GM21528 (cell line): ENCODE measurements at regions not wholly inside any gene's neighbourhood (a gene's known extent, or its start where the extent isn't known, plus 50 kb on each side); places are given as distances from the start of the nearest gene placed in this dataset.

ENCODE experiments used
- ATAC-seq: cut with Tn5 transposase; IDR thresholded peaks from one replicate; pipeline ENCODE4 v1.9.1; 2021; ENCODE audit warnings: mild to moderate bottlenecking, moderate library complexity; ENCODE audit not compliant: unreplicated experiment, low FRiP score

DNA sequence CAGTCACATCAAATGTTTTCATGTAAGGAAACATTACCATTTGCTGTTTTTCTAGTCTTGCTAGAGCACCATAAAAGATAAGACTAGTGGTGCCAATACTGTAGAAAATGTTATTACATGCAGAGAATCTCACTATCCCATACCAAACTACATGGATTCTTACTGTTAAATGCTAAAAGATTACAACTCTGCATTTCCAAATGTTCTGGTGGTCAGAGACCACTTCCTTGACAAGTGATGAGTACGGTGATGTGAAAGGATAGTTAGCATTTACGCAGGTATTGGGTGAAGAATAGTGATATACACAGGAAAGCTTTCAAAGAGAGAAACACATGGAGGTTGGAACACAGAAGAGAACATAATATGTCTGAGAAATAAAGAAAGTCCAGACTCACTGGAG lies 98.2 kb downstream of the GGTLC2 start:
- ATAC-seq = no peak

DNA sequence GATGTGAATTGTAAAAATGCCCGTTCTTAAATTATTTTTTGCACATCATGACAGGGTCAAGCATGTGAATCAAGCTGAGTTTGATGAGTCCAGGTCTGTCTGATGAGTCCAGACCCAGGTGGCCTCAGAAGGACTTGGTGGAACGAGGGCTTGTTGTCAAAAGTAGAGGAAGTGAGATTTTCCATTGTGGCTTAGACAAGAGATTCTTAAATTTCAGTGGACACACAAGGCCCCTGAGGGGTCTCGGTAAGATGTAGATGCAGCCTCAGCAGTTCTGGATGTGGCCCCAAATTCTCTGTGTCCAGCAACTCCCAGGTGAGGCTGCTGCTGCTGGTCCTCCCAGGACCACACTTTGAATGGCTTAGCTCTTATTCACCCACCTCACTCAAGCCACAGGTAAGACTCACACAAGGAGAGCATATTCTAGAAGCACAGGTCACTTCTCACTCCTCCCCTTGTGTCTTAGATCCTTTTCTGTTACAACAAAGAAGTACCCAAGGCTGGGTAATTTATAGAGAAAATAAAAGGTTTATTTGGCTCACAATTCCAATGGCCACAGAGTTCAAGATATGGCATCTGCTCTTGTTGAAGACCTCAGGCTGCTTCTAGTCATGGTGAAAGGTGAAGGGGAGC lies 98.8 kb downstream of the GGTLC2 start:
- no peak for ATAC-seq

DNA sequence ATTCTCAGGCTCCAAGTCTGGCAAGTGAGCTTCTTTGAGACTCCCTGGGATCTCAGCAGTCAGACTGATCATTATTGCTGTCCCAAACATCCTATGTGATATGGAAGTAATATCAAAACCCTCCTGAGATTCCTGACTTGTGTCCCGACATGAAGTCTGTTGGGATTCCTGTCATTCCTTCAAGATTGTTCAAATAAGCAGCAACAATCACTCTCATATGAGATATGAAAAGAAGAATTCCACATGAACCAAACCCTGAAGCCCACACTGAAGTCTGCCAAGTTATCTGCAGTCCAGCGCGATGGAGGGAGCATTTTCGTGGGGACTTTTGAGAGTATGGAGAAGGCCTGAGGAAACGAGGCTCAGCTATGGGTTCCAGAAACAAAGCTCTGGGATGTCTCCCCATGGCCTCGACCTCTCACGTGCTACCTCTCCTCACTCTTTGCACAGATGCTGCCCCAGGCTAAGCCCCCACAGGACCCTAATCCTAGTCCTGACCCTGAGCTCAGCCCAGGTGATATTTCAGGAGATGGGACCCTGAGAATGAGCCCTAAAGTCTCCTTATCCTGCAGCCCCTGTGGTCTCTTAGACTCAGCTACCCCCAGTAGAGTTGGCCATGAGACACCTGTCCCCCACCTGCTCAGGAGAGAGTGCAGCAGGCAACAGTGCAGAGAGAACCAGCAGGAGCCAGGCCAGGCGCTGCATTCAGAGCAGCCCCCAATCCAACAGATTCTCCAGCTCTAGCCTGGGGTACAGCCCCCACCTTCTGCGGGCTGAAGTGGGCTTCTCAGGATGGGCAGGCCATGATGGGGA lies 100.2 kb downstream of the GGTLC2 start:
- ATAC-seq = no peak

- no peak for ATAC-seq
Measured at GRCh38 chr22:22745225-22746060, 101.0 kb downstream of the GGTLC2 start.

GRCh38 chr22:22746061-22746962 lies 101.9 kb downstream of the GGTLC2 start:
- ATAC-seq = no peak

DNA sequence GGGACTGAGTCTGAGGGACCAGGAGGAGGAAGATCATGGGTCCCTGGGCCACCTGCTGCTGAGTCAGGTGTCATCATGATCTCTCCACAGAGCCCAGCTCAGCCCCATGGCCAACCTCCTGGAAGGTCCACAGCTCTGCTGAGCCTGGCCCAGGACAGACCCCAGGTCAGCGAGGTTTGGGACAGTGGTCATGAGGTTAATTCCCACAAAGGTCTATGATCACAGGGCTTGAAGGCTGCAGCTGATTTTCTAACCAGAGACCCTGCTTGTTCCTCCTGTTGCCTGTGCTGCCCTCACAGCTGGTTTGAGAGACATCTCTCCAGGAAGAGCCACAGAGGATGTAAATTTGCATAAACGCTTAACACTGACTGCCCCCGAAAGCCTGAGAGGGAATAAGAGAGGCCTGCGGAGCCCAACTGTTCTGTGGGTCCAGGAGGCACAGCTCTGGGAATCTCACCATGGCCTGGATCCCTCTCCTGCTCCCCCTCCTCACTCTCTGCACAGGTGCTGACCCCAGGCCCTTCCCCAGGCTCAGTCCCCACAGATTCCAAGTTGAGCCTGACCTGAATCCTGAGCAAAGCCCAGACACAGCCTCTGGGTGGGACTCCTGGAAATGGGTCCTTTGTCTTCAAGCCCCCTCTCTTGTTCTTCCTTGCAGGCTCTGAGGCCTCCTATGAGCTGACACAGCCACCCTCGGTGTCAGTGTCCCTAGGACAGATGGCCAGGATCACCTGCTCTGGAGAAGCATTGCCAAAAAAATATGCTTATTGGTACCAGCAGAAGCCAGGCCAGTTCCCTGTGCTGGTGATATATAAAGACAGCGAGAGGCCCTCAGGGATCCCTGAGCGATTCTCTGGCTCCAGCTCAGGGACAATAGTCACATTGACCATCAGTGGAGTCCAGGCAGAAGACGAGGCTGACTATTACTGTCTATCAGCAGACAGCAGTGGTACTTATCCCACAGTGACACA lies 102.8 kb downstream of the GGTLC2 start:
- ATAC-seq = no peak

- no peak for ATAC-seq
Measured at GRCh38 chr22:22748297-22748743, 103.9 kb downstream of the GGTLC2 start.

- no peak for ATAC-seq
Measured at GRCh38 chr22:22748756-22749155, 104.3 kb downstream of the GGTLC2 start.

DNA sequence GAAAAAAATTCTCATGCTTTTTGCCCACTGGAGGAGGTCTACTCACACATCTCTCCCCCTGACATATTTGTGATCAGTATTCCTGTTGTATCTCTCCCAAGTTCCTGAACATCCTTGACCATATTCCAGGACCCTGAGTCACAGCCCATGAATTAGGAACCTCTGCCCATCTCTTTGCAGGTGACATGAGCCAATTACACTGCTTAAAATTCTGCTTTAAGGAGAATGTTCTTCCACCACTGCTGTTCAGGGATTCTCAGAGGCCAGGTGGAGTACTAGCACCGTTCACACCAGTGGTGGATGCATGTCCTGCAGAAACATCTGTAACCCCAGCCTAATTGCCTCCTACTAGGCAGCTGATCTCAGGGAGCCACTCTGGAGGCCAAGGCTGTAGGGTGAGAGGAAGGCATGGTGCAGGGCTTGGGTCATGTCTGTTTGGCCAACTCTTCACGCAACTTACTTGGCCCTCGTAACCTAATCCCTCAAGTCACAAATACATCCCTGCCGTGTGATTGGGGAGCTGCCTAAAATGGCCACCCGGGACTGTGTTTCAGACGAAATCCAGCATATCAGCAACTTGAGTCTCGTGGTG lies 104.8 kb downstream of the GGTLC2 start:
- ATAC-seq = no peak

GRCh38 chr22:22750335-22751042 lies 106.1 kb downstream of the GGTLC2 start:
- no peak for ATAC-seq

DNA sequence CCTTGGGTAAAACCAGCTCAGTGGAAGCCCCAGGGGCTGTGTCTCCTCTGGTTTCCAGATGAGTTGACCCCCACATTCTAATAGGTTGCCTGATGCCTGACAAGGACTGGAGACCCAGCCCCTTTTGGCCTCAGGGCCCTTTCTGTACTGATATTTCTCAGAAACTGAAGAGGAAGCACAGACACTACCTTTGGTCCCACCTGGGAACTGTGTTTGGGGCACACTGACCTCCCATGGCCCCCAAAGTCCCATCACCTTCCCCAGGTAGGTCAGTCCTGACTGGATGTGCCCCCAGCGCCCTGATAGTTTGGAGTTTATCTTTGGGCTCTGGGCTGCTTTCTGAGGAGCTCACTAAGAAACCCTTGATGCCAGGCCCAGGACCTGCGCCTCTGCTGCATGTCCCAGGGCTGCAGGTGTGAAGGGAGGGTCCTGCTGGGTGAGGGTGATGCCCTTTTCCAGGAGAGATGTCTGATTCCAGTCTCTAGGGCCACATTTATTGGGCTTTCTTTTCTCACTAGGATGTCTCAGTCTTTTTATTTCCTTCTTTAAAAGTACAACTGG lies 106.7 kb downstream of the GGTLC2 start:
- ATAC-seq = no peak

DNA sequence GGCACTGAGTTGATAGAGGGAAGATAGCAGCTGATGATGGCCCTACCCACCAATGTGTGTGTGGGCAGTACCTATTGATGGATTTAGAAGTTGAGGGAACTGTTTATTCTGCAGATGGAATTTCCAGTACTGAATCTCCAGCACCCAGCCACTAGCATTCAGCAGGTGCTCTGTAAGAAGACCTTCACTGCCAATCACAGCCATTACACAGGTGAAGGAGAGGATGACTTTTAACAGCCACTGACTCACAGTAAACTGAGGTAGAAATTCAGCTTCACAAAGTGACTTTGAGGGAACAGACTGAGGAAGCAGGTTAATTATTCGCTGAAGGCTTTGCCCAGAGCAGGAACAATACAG lies 107.8 kb downstream of the GGTLC2 start:
- ATAC-seq = no peak

- no peak for ATAC-seq
Measured at GRCh38 chr22:22752556-22753477, 108.4 kb downstream of the GGTLC2 start.

DNA sequence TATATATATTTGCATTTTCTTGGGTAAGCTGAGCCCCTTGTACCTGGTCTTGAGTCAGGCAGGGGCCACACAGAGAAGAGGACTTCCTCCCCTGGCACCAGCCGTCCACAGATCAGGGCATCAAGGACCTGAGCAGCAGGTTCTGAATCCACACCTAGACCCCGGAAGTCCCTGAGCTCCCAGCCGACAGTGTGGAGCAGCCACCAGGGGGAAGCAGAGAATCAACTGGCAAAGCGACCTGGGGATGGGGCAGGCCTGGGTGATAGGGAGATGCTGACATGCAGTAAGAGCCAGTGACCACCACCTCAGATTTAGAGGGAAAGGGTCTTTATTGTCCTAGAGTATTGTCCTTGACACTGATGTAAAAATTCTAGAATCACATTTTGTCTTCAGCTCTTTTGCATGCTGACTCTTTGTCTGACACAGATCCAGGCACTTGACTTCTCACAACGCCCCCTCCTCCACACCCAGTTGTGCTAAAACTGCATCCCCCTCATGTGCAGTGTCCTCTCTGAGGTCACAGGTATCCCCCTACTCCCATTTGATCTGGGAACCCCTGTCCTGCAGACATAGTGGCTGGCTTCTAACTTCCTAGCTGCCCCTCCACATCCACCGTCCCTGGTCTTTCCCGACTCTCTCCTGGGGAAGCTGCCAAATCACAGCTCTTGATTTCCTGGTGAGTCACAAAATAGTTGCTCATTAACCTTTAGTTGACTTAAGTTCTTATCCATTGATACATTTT lies 109.3 kb downstream of the GGTLC2 start:
- ATAC-seq = no peak

DNA sequence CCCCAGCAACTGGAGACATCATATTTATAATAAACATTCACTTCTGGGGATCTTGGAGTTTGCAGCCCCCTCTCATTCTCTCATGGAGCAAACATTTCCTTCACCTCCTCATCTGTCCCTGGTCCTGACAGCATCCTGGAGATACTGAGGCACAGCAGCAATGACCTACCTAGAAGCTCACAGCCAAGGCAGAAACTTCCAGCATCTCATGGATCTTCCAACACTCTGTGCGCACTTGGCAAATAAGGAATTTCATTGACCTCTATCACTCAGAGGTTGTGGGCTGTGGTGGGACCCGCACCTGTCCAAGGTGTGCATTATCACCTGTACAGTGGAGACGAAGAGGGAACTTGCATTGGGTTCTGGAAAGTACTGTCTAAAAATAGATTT lies 109.8 kb downstream of the GGTLC2 start:
- ATAC-seq = no peak
